Stimulated activated CD4-positive, alpha-beta T cell treated with anti-CD3 and anti-CD28 coated beads, TNF-alpha, amount 100 ng/mL, for 4 hours (primary cell): ENCODE measurements at regions not wholly inside any gene's neighbourhood (a gene's known extent, or its start where the extent isn't known, plus 50 kb on each side); places are given as distances from the start of the nearest gene placed in this dataset.

Experiments
- DNase-seq, 3 experiments: peaks; one replicate each; pipeline ENCODE4 v3.0.0-alpha.2; 2020; ENCODE audit warnings: low read depth in 3 of 3

DNA sequence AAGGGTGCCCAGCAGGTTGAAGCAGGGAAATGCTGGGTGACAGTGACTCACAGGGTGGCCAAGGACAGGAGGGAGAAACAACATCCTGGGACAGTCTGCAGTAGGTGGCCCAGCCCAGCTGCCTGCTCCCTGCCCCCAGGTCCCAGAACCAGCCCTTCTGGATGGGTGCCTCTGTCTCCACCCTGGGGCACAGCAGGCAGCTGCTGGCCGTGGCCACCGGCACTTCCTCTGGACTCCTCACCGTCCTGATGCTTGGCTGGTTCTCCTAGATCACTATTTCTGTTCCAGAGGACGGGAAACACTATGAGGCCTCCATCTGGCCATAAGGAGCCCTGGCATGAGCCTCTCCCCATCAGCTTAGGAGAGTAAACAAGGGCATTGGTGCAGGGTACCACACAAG, 258.9 kb downstream of the XXYLT1 start:
- no peak for DNase-seq

DNA sequence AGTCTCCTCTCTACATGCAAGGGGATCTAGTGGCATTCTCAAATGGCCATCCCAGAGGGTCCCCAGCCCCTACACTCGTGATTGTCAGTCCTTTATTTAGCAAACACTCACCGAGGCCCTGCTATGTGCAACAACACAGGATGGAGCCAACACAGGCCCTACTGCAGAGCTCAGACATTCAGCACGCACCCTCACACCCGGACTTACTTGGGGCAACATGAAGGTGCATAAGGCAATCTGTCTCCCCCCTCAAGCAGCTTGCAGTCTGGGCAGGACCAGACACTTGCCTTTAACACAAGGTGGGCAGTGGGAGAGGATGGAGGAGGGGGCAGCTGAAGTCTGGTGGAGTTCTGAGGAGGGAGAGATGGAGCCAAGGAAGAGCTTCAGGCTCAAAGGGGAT, 258.4 kb downstream of the XXYLT1 start:
- DNase-seq, result no peak

DNA sequence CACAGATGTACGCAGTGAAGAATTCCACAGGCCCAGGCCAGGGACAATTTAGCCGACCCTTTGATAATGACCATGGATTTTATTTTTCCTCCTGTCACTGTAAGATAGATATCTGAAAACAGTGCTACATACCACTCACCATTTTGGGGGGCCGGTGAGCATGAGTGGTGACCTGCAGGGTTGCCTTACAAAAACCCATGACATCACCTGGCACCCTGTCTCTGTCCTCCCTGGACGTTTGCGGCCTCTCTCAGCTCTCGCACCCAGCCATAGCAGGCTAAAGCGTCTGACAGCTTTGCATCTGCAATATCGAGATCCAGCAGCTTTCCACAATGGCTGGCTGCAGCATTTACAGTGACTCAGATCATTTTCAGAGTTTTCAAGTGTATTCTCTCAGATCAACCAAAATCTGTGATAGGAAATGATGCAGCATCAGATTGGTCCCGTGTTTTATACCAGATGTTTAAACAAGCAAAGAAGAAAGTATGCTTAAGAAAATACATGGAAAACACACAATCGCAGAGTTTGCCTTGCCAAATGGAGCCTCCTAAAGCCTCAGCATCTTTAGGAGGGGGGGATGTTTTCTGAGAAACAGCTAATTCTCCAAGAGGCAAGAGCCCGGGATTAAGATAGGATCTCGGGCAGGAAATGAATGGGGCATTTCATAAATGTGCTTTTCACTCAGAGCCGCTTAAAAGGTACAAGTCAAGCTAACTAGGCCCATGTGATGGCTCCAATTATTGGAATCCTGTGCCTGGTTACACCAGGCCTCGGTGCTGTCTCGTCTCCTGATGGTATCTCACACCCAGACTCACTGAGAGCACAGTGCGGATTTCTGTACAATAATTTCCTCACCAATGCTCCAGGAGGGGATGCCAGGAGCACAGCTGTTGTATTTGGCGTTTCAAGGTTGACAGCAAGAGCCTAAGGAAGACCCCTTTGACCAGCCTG, 257.3 kb downstream of the XXYLT1 start:
- no peak for DNase-seq

DNA sequence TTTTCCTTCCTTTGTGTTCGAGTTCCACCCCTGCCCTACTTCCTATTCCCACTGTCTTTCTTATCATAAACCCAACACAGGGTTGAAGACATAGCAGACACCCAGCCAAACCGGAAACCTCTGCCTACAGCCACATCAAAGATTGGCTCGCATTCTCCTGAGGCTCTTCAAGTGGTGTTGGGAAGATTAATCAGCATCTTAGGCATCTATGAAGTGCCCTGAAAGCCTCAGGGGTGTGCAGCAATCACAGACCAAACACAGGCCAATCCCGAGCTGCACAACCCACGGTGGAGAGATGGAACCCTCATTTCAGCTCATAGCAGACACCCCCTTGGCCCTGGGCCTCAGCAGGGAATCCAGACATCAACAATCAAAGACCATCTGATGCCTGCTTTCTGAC, 255.9 kb downstream of the XXYLT1 start:
- DNase-seq, result no peak

DNA sequence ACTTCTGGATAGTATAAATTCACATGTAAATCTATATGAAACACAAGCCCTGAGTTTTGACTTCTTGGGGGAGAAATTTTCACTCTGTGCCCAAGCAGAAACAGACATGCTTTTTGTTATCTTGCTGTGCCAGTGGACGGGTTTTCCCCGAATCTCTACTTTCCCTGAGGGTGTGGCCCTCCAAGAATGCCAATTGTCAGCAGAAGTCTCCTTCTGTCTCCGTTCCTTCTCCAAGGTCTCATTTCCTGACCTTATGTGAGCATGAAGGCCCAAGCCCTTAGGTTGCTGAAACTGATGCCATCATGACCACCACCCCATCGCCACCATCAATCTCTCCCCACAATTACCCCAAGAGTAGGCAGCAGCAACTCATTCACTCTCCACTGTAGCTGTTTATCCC, 253.8 kb downstream of the XXYLT1 start:
- DNase-seq, result no peak
